A549 (cell line): ENCODE measurements at regions not wholly inside any gene's neighbourhood (a gene's known extent, or its start where the extent isn't known, plus 50 kb on each side); places are given as distances from the start of the nearest gene placed in this dataset.

Experiments
- CBX8 ChIP-seq: fragments of 200-600 bp; sonication (generic); IDR thresholded peaks from 2 replicates; pipeline ENCODE4 v1.6.1; 2016
- CHD2 ChIP-seq: fragments of 150-350 bp; IDR thresholded peaks from 2 replicates; pipeline ENCODE4 v1.6.1; 2014; ENCODE audit warnings: low read length; ENCODE audit not compliant: partially characterized antibody
- CTCF ChIP-seq: fragments of >200 bp; sonication (Bioruptor Twin); formaldehyde crosslinking; IDR thresholded peaks from 3 replicates; pipeline ENCODE4 v1.5.1; 2016
- EP300 ChIP-seq, 2 experiments: fragments of >200 bp; sonication (Bioruptor Twin); formaldehyde crosslinking; IDR thresholded peaks; 2 replicates in 1 of 2; 3 replicates in 1 of 2; pipeline ENCODE4 v1.6.1; 2016 to 2017
- HDAC2 ChIP-seq: fragments of 200-600 bp; sonication (generic); IDR thresholded peaks from 2 replicates; pipeline ENCODE4 v1.6.1; 2016
- HOXA7 ChIP-seq: fragments of 250-450 bp; sonication (Bioruptor Pico); IDR thresholded peaks from 2 replicates; pipeline ENCODE4 v1.5.0; 2020; ENCODE audit warnings: mild to moderate bottlenecking, moderate library complexity
- JUN ChIP-seq, 2 experiments: fragments of >200 bp; sonication (Bioruptor Twin); formaldehyde crosslinking; IDR thresholded peaks; 2 replicates in 1 of 2; 3 replicates in 1 of 2; pipeline ENCODE4 v1.6.1; 2016 to 2017
- KDM5A ChIP-seq: fragments of 200-600 bp; sonication (generic); IDR thresholded peaks from 2 replicates; pipeline ENCODE4 v1.6.1; 2016; ENCODE audit warnings: antibody characterized with exemption, mild to moderate bottlenecking
- MAX ChIP-seq: IDR thresholded peaks from 2 replicates; pipeline ENCODE4 v1.6.1; 2012
- NFE2L2 ChIP-seq: fragments of 150-350 bp; conservative IDR thresholded peaks from 2 replicates; pipeline ENCODE4 v1.6.1; 2014; ENCODE audit warnings: low read length
- POLR2A ChIP-seq: IDR thresholded peaks from 2 replicates; pipeline ENCODE4 v1.6.1; 2012; ENCODE audit warnings: mild to moderate bottlenecking, low read length
- REST ChIP-seq: fragments of 200-600 bp; sonication (generic); IDR thresholded peaks from 2 replicates; pipeline ENCODE4 v1.6.1; 2016; ENCODE audit warnings: antibody characterized with exemption, mild to moderate bottlenecking, moderate library complexity
- ZFP36 ChIP-seq: fragments of 450-650 bp; IDR thresholded peaks from 2 replicates; pipeline ENCODE4 v1.6.1; 2014; ENCODE audit warnings: borderline replicate concordance; ENCODE audit not compliant: partially characterized antibody
- TF ChIP-seq, protein P1 (sequence below): fragments of 450-650 bp; IDR thresholded peaks from 2 replicates; pipeline ENCODE4 v1.6.1; 2014; ENCODE audit warnings: antibody characterized with exemption

DNA sequence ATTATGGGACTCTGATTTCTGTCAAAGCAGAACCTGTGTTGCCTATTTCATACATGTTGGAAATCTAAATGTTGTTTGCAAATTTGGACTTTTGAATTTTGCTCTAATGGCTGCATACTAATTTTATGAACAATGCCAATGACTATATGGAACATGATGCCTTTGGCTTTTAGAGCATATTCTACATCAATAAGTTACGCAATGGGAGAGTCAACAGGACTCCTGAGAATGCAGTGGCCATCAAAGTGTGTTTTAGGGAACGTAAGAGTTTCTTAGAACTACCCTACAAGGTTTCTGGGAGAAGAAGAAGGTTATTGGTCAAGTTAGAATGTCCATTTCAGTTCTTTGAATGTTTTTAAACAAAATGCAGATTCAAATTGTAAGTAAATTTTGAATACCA lies 76.1 kb downstream of the SLIT2 start:
- TF ChIP-seq CTCF (no peak), POLR2A (no peak), EP300 (IDR thresholded peaks at IDR 0.05) (no peak), REST (no peak), KDM5A (no peak), NFE2L2 (no peak), HOXA7 (CRISPR knock-in tag) (no peak), CHD2 (no peak), JUN (IDR thresholded peaks at IDR 0.05) (no peak), ZFP36 (no peak), HDAC2 (no peak), CBX8 (no peak), MAX (no peak)
- TF ChIP-seq, protein P1, sequence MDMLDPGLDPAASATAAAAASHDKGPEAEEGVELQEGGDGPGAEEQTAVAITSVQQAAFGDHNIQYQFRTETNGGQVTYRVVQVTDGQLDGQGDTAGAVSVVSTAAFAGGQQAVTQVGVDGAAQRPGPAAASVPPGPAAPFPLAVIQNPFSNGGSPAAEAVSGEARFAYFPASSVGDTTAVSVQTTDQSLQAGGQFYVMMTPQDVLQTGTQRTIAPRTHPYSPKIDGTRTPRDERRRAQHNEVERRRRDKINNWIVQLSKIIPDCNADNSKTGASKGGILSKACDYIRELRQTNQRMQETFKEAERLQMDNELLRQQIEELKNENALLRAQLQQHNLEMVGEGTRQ: no peak
